Osteoblast (primary cell): ENCODE measurements at regions not wholly inside any gene's neighbourhood (a gene's known extent, or its start where the extent isn't known, plus 50 kb on each side); places are given as distances from the start of the nearest gene placed in this dataset.

Experiments used
- DNase-seq: peaks from one replicate; pipeline ENCODE4 v3.0.0; 2011; ENCODE audit warnings: low spot score, mixed read lengths; ENCODE audit not compliant: insufficient read length; ENCODE audit errors: missing footprints
- H2AFZ ChIP-seq: 2 replicates; pipeline ENCODE4 v1.6.0; 2011; ENCODE audit warnings: mild to moderate bottlenecking, low read length
- H3K27ac ChIP-seq: 2 replicates; pipeline ENCODE4 v1.5.1; 2011; ENCODE audit warnings: mild to moderate bottlenecking, low read depth, low read length, moderate library complexity
- H3K27me3 ChIP-seq: 2 replicates; pipeline ENCODE4 v1.6.0; 2012; ENCODE audit warnings: mild to moderate bottlenecking, control low read depth, inconsistent platforms, low read length, moderate library complexity; ENCODE audit not compliant: insufficient read depth
- H3K36me3 ChIP-seq: 2 replicates; pipeline ENCODE4 v1.5.1; 2011; ENCODE audit warnings: mild to moderate bottlenecking, low read length, control low read depth, moderate library complexity; ENCODE audit not compliant: insufficient read depth
- H3K4me1 ChIP-seq: 2 replicates; pipeline ENCODE4 v1.5.1; 2011; ENCODE audit warnings: mild to moderate bottlenecking, low read length, control low read depth, moderate library complexity; ENCODE audit not compliant: insufficient read depth
- H3K4me2 ChIP-seq: 2 replicates; pipeline ENCODE4 v1.6.0; 2011; ENCODE audit warnings: mild to moderate bottlenecking, low read length; ENCODE audit not compliant: insufficient read depth
- H3K4me3 ChIP-seq: fragments of 200-600 bp; sonication (generic); 3 replicates; pipeline ENCODE4 v1.5.1; 2012; ENCODE audit warnings: mild to moderate bottlenecking, low read length, inconsistent platforms; ENCODE audit not compliant: insufficient read depth
- H3K79me2 ChIP-seq: 2 replicates; pipeline ENCODE4 v1.6.0; 2012; ENCODE audit warnings: mild to moderate bottlenecking, low read length, control low read depth, inconsistent platforms; ENCODE audit not compliant: insufficient read depth
- H3K9me3 ChIP-seq: 2 replicates; pipeline ENCODE4 v1.5.1; 2011; ENCODE audit warnings: low read depth, low read length, control low read depth
- H4K20me1 ChIP-seq: 2 replicates; pipeline ENCODE4 v1.6.0; 2012; ENCODE audit warnings: mild to moderate bottlenecking, low read length, control low read depth; ENCODE audit not compliant: insufficient read depth
- CTCF ChIP-seq: IDR thresholded peaks from 2 replicates; pipeline ENCODE4 v1.5.1; 2011; ENCODE audit warnings: mild to moderate bottlenecking, low read depth, low read length, moderate library complexity; ENCODE audit errors: extremely low read depth

GRCh38 chr12:97957109-97957508 is 494.5 kb downstream of the RMST start:
- no peaks in the 10 kb centered on the region for H3K27me3 ChIP-seq
- H3K27ac ChIP-seq = no peak overlapping the region
- no peak overlapping the region for H3K4me3 ChIP-seq
- H3K4me2 ChIP-seq = no peak overlapping the region
- H4K20me1 ChIP-seq = no peaks in the 10 kb centered on the region
- H3K9me3 ChIP-seq = no peaks in the 10 kb centered on the region
- H2AFZ ChIP-seq = no peak overlapping the region
- no peaks in the 10 kb centered on the region for H3K36me3 ChIP-seq
- no peak for TF ChIP-seq CTCF
- DNase-seq = no peak
- no peaks in the 10 kb centered on the region for H3K4me1 ChIP-seq
- H3K79me2 ChIP-seq = no peaks in the 10 kb centered on the region

- H3K4me2 ChIP-seq = no peak overlapping the region
These were observed 497.6 kb downstream of the RMST start for GRCh38 chr12:97960225-97960624.

GRCh38 chr12:97960741-97961608 is 498.4 kb downstream of the RMST start:
- Histone ChIP-seq H3K27ac (no peak overlapping the region), H3K79me2 (no peaks in the 10 kb centered on the region), H4K20me1 (no peaks in the 10 kb centered on the region), H3K4me2 (no peak overlapping the region), H2AFZ (no peak overlapping the region), H3K4me3 (no peak overlapping the region), H3K27me3 (no peaks in the 10 kb centered on the region), H3K9me3 (no peaks in the 10 kb centered on the region), H3K4me1 (no peaks in the 10 kb centered on the region), H3K36me3 (no peaks in the 10 kb centered on the region)
- peak; percentile 10 for TF ChIP-seq CTCF
- no peak for DNase-seq

More at GRCh38 chr12:97960225-97960624, 497.6 kb downstream of the RMST start:
- no peaks in the 10 kb centered on the region for H3K36me3 ChIP-seq
- no peaks in the 10 kb centered on the region for H3K79me2 ChIP-seq
- H3K27ac ChIP-seq = no peak overlapping the region
- no peaks in the 10 kb centered on the region for H3K4me1 ChIP-seq
- no peak overlapping the region for H3K4me3 ChIP-seq
- no peak overlapping the region for H2AFZ ChIP-seq
- H4K20me1 ChIP-seq = no peaks in the 10 kb centered on the region
- no peaks in the 10 kb centered on the region for H3K27me3 ChIP-seq
- DNase-seq = no peak
- no peak for TF ChIP-seq CTCF
- no peaks in the 10 kb centered on the region for H3K9me3 ChIP-seq

- Histone ChIP-seq H3K36me3 (no peaks in the 10 kb centered on the region), H2AFZ (no peak overlapping the region), H4K20me1 (no peaks in the 10 kb centered on the region), H3K4me2 (no peak overlapping the region), H3K27me3 (no peaks in the 10 kb centered on the region), H3K4me3 (no peak overlapping the region), H3K79me2 (no peaks in the 10 kb centered on the region), H3K9me3 (no peaks in the 10 kb centered on the region), H3K4me1 (no peaks in the 10 kb centered on the region), H3K27ac (no peak overlapping the region)
- DNase-seq = no peak
- no peak for TF ChIP-seq CTCF
These were observed 505.2 kb downstream of the RMST start for GRCh38 chr12:97967831-97968230.
